NOMO-1 treated with dmso at 0.1 percent for 144 hours (cell line): ENCODE measurements at regions not wholly inside any gene's neighbourhood (a gene's known extent, or its start where the extent isn't known, plus 50 kb on each side); places are given as distances from the start of the nearest gene placed in this dataset.

ENCODE experiments used
- DNase-seq: peaks from one replicate; lab custom pipeline; 2025; ENCODE audit not compliant: unreplicated experiment; lab: John Stamatoyannopoulos, UW

- DNase-seq: no peak
These were observed 63.0 kb downstream of the C5orf15 start for GRCh38 chr5:133905424-133905823.

GRCh38 chr5:133904641-133905040, 63.8 kb downstream of the C5orf15 start:
- no peak for DNase-seq

DNA sequence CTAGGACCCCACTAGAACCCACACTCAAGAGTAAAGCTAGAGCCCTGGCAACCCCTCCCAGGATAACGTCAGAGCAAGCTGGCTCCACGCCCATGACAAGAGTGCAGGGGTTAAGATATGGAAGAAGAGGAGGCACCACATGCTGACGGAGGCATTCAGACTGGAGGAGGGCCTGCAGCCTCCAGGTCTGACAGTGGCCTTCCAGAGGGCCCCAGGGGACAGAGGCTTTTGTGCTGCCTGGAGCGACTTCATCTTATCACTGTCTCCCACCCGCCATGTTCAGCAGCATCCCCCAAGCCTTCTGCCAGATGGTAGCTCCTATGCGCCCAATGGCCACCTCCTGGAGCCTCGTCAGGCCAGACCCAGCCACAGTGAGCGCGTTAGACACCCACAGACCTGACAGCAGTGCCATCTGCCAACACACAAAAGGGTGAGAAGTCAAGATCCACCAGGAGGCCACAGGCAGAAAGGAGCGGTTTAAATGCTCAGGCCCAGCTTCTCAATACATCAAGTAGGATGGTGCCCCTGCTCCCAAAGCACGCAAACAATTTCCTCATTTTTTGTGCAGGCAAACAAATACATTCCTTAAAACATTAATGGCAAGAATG, 65.8 kb downstream of the C5orf15 start:
- DNase-seq: no peak

GRCh38 chr5:133900534-133901270, 67.7 kb downstream of the C5orf15 start:
- no peak for DNase-seq

DNA sequence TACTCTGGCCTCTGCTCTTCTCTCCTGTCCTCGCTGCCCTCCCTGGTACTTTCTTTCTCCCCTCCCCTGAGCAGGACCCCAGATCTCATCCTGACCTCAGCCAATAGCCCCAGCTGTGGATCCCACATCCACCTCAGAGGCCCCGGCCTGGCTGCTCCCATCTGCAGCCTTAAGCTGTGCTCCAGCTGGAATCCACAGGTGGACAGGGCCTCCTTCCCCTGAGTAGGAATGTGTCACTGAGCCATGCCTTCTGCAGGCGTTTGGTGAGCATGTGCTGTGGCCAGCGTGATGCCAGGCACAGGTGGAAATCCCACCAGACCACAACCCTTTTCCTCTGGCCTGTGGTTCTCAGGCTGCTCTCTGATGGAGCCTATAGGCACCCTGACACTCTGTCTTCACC, 68.9 kb downstream of the C5orf15 start:
- DNase-seq: no peak

DNA sequence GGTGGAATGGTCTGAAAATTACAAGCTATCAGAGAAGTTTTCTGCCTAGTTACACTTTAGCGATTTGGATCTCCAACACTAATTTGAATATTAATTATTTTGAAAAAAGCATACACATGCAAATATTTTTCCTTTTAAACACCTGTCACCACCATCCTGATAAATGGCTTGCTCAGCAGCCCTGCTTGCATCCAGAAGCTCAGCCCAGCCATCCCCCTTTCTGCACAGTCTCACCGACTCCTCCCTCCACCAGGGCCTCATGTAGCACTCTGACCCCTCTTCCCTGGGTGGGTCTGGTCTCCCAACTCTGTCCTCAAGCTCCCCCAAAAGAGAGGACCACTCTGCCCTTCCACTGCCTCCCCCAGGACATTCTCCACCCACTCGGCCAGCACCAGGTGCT, 70.0 kb downstream of the C5orf15 start:
- DNase-seq: no peak

DNA sequence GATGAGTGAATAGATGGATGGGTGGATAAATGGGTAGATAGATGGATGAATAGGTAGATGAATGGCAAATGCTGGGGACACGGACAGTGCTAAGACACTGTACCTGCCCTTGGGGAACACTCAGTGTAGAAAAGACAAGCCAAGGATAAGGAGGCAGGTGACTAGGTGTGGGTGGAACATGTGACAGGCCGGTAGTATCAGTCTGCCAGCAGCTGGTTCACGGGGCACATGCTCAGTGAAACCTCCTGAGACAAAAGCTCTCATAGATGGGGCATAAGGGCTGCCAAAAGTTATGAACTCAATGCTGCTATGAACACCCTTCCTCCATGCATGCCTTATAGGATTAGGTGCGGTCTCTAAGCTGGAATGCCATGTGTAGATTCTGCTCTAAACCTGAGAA, 71.0 kb downstream of the C5orf15 start:
- no peak for DNase-seq

GRCh38 chr5:133896873-133897272, 71.6 kb downstream of the C5orf15 start:
- no peak for DNase-seq

DNA sequence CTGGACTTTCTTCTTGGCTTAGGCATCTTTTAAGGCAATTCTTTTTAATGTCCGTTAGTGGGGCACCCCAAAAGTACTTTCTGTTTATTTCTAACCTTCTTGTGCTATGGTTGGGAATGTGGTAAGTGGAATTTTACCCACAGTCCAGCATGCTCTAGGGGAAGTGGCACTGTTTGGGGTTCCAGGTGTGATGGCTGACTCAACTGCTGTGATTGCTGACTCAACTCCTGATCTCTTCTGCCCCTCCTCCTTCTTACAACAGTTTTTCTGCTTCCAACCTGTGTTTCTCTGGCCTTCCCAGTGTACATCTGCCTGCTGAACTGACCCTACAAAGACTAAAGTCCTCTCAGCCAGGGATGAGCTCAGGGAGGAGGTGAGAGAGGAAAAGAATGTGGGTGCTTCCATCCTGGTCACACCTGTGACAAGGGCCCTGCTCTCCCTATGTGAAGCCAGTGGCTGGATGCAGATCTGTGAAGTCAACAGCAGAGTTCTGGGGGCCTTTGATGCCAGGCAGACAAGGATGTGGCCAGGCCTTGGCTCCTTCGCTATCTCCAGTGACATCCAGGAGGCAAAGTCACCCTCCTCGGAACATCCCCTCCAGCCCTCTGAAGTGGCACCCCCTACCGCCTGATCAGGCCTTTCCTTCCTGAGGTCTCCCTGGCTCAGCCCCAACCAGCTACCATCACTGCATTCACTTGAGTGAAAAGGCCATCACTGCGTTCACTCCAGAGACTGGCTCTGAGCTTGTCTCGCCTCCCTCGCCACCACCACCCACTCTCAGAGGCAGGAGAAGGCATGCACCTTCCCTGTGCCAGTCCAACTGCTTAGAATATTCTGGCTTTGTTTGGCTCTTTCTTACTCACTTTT, 72.2 kb downstream of the C5orf15 start:
- no peak for DNase-seq

GRCh38 chr5:133894143-133894542, 74.3 kb downstream of the C5orf15 start:
- no peak for DNase-seq

- no peak for DNase-seq
These were observed 75.7 kb downstream of the C5orf15 start for GRCh38 chr5:133892774-133893173.

DNA sequence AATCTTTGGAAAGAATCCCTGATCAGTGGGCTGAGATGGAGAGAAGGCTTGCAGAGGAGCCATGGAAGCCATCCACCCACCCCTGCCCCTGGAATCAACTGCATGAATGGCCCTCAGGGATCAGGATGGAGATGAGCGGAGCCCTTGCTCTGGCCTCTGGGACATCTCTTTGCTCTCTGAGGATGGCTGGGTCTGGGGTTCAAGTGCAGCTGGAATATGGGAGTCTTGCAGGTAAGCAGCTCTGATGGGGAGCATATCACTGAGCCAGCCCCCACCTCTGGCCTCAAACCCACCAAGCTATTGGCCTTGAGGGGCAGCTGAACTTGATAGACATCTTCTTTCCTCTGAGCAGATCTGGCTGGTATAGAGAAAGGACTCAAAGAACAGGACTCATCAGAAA, 76.1 kb downstream of the C5orf15 start:
- DNase-seq: no peak

GRCh38 chr5:133891390-133891789, 77.0 kb downstream of the C5orf15 start:
- DNase-seq: no peak

DNA sequence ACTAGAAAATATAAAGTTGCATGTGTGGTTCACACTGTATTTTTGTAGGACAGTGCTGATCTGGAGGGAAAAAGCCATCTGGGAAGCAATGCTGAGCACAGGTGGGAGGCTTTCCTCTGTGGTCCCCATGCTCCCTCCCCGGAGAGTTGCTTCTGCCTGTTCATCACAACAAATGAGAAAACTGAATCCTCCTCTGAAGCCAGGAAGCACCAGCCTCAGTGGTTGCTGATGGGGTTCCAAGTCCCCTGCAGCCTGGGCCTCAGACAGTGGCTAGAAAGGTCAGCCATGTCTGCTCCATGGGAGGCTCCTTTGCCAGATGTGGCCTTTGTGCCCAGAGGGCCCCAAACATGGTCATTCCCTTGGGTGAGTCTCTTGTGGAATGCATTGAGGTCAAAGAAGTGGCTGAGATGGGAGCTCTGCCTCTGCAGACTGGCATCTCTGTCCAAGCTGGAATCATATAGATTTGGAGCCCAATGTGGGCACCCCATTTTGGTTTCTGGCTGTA, 77.6 kb downstream of the C5orf15 start:
- no peak for DNase-seq

- no peak for DNase-seq
These were observed 78.1 kb downstream of the C5orf15 start for GRCh38 chr5:133890314-133890713.

DNA sequence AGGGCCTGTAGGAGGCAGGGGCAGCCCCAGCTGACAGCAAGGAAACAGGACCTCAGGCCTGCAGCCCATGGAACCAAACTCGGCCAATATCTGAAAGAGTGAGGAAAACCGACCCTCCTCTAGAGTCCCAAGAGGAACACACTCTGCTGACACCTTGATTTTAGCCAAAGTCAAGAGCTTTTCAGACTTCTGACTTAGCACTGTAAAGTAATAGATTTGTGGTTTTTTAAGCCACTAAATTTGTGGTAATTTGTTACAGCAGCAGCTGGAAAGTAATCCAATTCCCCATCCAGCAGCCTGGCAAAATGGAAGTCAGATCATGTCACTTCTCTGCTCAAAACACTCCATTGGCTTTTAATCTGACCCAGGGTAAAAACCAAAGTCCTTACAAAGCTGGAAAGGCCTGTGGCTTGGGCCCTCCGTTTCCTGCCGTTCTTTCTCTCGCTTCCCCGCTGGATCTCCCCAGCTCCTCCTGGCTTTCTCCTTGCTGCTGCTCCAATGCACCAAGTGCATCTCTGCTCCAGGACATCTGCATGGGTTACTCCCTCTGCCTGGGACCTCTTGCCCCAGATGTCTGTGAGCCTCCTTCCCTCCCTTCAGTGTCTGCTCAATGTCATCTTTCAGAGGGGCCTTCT, 79.0 kb downstream of the C5orf15 start:
- no peak for DNase-seq

DNA sequence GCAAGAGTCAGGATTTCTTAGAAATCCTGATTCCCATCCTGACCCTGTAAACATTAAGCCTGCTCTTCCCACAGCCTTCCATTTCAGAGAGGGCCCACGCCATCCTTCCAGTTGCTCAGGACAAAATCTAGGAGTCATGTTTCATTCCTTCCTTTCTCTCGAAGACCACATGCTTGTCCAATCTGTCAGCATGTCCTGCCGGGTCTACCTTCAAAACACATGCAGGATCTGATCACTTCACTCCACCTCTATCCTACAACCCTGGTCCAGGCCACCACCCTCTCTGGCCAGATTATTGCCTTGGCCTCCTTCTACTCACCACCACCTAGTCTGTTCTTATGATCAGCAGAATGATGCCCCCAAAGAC, 79.8 kb downstream of the C5orf15 start:
- DNase-seq: no peak

DNA sequence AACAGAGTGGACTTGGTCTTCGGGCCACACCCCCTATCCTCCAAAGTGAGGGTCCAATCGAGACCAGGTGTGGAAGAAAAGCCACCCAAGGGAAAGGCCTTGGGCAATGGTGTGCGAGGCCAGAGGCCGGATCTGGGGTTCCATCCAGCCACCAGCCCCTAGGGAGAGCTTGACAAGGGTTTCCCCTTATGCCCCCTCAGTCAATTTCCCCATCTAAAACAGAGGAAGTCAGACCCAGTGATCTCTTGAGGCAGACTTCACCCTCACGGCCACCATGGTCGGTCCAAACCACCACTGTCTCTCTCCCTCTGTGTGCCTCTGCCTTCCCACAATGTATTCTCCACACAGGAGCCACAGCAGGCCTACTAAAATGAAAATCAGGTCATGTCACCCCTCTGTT, 82.9 kb downstream of the C5orf15 start:
- no peak for DNase-seq

GRCh38 chr5:133884569-133885311, 83.7 kb downstream of the C5orf15 start:
- no peak for DNase-seq

- DNase-seq: no peak
These were observed 84.5 kb downstream of the C5orf15 start for GRCh38 chr5:133883916-133884315.

GRCh38 chr5:133882846-133883245, 85.6 kb downstream of the C5orf15 start:
- no peak for DNase-seq
